AG04450 (cell line): ENCODE measurements at regions not wholly inside any gene's neighbourhood (a gene's known extent, or its start where the extent isn't known, plus 50 kb on each side); places are given as distances from the start of the nearest gene placed in this dataset.

ENCODE experiments used
- CTCF ChIA-PET: fragments of 300-600, 350-600 bp; formaldehyde crosslinking; extraction: SDS; loops from one replicate; lab custom pipeline; 2022; ENCODE audit warnings: antibody characterized with exemption, inconsistent platforms; lab: Charles Lee
- POLR2A ChIA-PET: fragments of 350-600 bp; formaldehyde crosslinking; extraction: SDS; loops from one replicate; lab custom pipeline; 2021; ENCODE audit warnings: antibody characterized with exemption, inconsistent platforms; lab: Yijun Ruan, JAX
- DNase-seq: peaks from one replicate; pipeline ENCODE4 v3.0.0-alpha.2; 2011; ENCODE audit warnings: low read depth, low spot score
- H3K27ac ChIP-seq: one replicate; pipeline ENCODE4 v1.5.1; 2012; ENCODE audit warnings: low read depth, low read length, control low read depth
- H3K27me3 ChIP-seq: one replicate; pipeline ENCODE4 v1.6.0; 2012; ENCODE audit warnings: low read length; ENCODE audit not compliant: control insufficient read depth, insufficient read depth
- H3K4me3 ChIP-seq: 2 replicates; pipeline ENCODE4 v1.5.1; 2011; ENCODE audit warnings: mild to moderate bottlenecking, low read depth, low read length, control low read depth
- H3K9me3 ChIP-seq: 2 replicates; pipeline ENCODE4 v1.5.1; 2012; ENCODE audit warnings: low read length; ENCODE audit not compliant: control insufficient read depth, insufficient read depth
- CTCF ChIP-seq: IDR thresholded peaks from 2 replicates; pipeline ENCODE4 v1.5.1; 2011; ENCODE audit warnings: low read depth, low read length, control low read depth, inconsistent platforms

GRCh38 chr11:69572233-69572860 is 68.6 kb upstream of the CCND1 start:
- H3K27ac ChIP-seq = peak overlapping the region; percentile 2
- no peak overlapping the region for H3K4me3 ChIP-seq
- no peak for DNase-seq
- CTCF ChIA-PET = no interaction called here
- POLR2A ChIA-PET = no interaction called here
- TF ChIP-seq CTCF = no peak
- peaks cover 9% of the 10 kb centered on the region for H3K27me3 ChIP-seq
- H3K9me3 ChIP-seq = no peaks in the 10 kb centered on the region

- ChIA-PET POLR2A (no interaction called here), CTCF (no interaction called here)
- Histone ChIP-seq H3K9me3 (no peaks in the 10 kb centered on the region), H3K4me3 (no peak overlapping the region), H3K27me3 (peaks cover 9% of the 10 kb centered on the region), H3K27ac (no peak overlapping the region)
- no peak for DNase-seq
- no peak for TF ChIP-seq CTCF
These were observed 68.1 kb upstream of the CCND1 start for GRCh38 chr11:69572861-69573260.

GRCh38 chr11:69573761-69574607 is 67.0 kb upstream of the CCND1 start:
- peaks cover 9% of the 10 kb centered on the region for H3K27me3 ChIP-seq
- CTCF ChIA-PET = interaction anchor here (0.9 kb wide), 1 partner anchor 14 kb away, joined by 3 read pairs; no protein-coding TSS in a partner anchor
- no peak for TF ChIP-seq CTCF
- no peak overlapping the region for H3K27ac ChIP-seq
- H3K4me3 ChIP-seq = no peak overlapping the region
- no peak for DNase-seq
- no peaks in the 10 kb centered on the region for H3K9me3 ChIP-seq
- POLR2A ChIA-PET = no interaction called here

- TF ChIP-seq CTCF = no peak
These were observed 66.2 kb upstream of the CCND1 start for GRCh38 chr11:69574608-69575255.

More at GRCh38 chr11:69574608-69575255, 66.2 kb upstream of the CCND1 start:
- no peak for DNase-seq
- Histone ChIP-seq H3K27ac (no peak overlapping the region), H3K4me3 (no peak overlapping the region), H3K27me3 (peaks cover 11% of the 10 kb centered on the region), H3K9me3 (no peaks in the 10 kb centered on the region)
- ChIA-PET CTCF (no interaction called here), POLR2A (interaction anchor here (0.5 kb wide), 1 partner anchor 268 kb away, joined by 3 read pairs; no protein-coding TSS in a partner anchor)
